GM23338 (cell line): ENCODE measurements at regions not wholly inside any gene's neighbourhood (a gene's known extent, or its start where the extent isn't known, plus 50 kb on each side); places are given as distances from the start of the nearest gene placed in this dataset.

Source experiments
- ATAC-seq: fragments of 200-7000 bp; cut with Tn5 transposase; 3 replicates; pipeline ENCODE4 v1.9.1; 2020
- DNase-seq: peaks from one replicate; pipeline ENCODE4 v3.0.0-alpha.2; 2015; ENCODE audit warnings: low spot score
- H2AFZ ChIP-seq: fragments of 200-600 bp; sonication (generic); 2 replicates; pipeline ENCODE4 v1.8.0; 2016; ENCODE audit warnings: antibody characterized with exemption, mild to moderate bottlenecking, moderate library complexity
- H3F3A ChIP-seq: fragments of 200-600 bp; sonication (generic); replicated peaks from 2 replicates; pipeline ENCODE4 v1.8.0; 2017; ENCODE audit warnings: antibody characterized with exemption, mixed run types, low read depth
- H3K27ac ChIP-seq: fragments of 200-600 bp; sonication (generic); 2 replicates; pipeline ENCODE4 v1.6.1; 2016; ENCODE audit warnings: low read depth
- H3K27me3 ChIP-seq: fragments of 200-600 bp; sonication (generic); 2 replicates; pipeline ENCODE4 v1.8.0; 2016; ENCODE audit warnings: mild to moderate bottlenecking, mixed run types, moderate library complexity; ENCODE audit not compliant: insufficient read depth
- H3K36me3 ChIP-seq: fragments of 200-600 bp; sonication (generic); 2 replicates; pipeline ENCODE4 v1.8.0; 2016; ENCODE audit warnings: mild to moderate bottlenecking; ENCODE audit not compliant: insufficient read depth
- H3K4me1 ChIP-seq: fragments of 200-600 bp; sonication (generic); 2 replicates; pipeline ENCODE4 v1.8.0; 2016; ENCODE audit warnings: mild to moderate bottlenecking, moderate library complexity; ENCODE audit not compliant: insufficient read depth
- H3K4me2 ChIP-seq: fragments of 200-600 bp; sonication (generic); 2 replicates; pipeline ENCODE4 v1.7.1; 2017; ENCODE audit warnings: mixed run types
- H3K4me3 ChIP-seq: fragments of 200-600 bp; sonication (generic); 2 replicates; pipeline ENCODE4 v1.6.1; 2016; ENCODE audit warnings: mixed run types
- H3K79me2 ChIP-seq: fragments of 200-600 bp; sonication (generic); replicated peaks from 2 replicates; pipeline ENCODE4 v1.8.0; 2017; ENCODE audit warnings: mild to moderate bottlenecking; ENCODE audit not compliant: insufficient read depth
- H3K9me2 ChIP-seq: fragments of 200-600 bp; sonication (generic); 2 replicates; pipeline ENCODE4 v1.8.0; 2017; ENCODE audit not compliant: insufficient read depth
- H4K20me1 ChIP-seq: fragments of 200-600 bp; sonication (generic); replicated peaks from 2 replicates; pipeline ENCODE4 v1.8.0; 2017; ENCODE audit warnings: mild to moderate bottlenecking; ENCODE audit not compliant: insufficient read depth
- H3K27ac Mint-ChIP-seq: 2 replicates; pipeline ENCODE4 v1.8.0; 2020; ENCODE audit warnings: inconsistent platforms, mild to moderate bottlenecking, moderate library complexity, mixed read lengths
- H3K27me3 Mint-ChIP-seq: 3 replicates; pipeline ENCODE4 v1.8.0; 2022; ENCODE audit warnings: low read depth, mild to moderate bottlenecking, moderate library complexity, mixed read lengths, inconsistent platforms; ENCODE audit not compliant: insufficient read depth, poor library complexity
- H3K36me3 Mint-ChIP-seq: 3 replicates; pipeline ENCODE4 v1.8.0; 2021; ENCODE audit warnings: low read depth, mild to moderate bottlenecking, inconsistent platforms, moderate library complexity, mixed read lengths
- H3K4me1 Mint-ChIP-seq: 3 replicates; pipeline ENCODE4 v1.8.0; 2020; ENCODE audit warnings: mild to moderate bottlenecking, inconsistent platforms, mixed read lengths
- H3K4me3 Mint-ChIP-seq: 3 replicates; pipeline ENCODE4 v1.8.0; 2021; ENCODE audit warnings: moderate library complexity, mild to moderate bottlenecking, inconsistent platforms, mixed read lengths
- H3K9me3 Mint-ChIP-seq: 3 replicates; pipeline ENCODE4 v1.8.0; 2020; ENCODE audit warnings: moderate library complexity, mild to moderate bottlenecking, inconsistent platforms, mixed read lengths
- CREB1 ChIP-seq: fragments of 250-450 bp; sonication (Bioruptor Pico); IDR thresholded peaks from 2 replicates; pipeline ENCODE4 v1.5.0; 2020; ENCODE audit warnings: low read depth, mild to moderate bottlenecking, moderate library complexity
- CTCF ChIP-seq, 2 experiments: fragments of 200-600 bp in 1 of 2; sonication (generic) in 1 of 2; conservative IDR thresholded peaks; 2 replicates each; pipeline versions ENCODE4 v1.5.1 to v1.6.1; 2016 to 2017; ENCODE audit warnings: antibody characterized with exemption in 2 of 2, low read depth in 2 of 2, mild to moderate bottlenecking in 2 of 2, moderate library complexity in 1 of 2
- ETS1 ChIP-seq: IDR thresholded peaks from 2 replicates; pipeline ENCODE4 v1.6.1; 2016; ENCODE audit warnings: antibody characterized with exemption
- EZH2 ChIP-seq: fragments of 200-600 bp; sonication (generic); IDR thresholded peaks from one replicate; pipeline ENCODE4 v1.8.0; 2017; ENCODE audit warnings: antibody characterized with exemption, mild to moderate bottlenecking, low read depth; ENCODE audit not compliant: unreplicated experiment
- EZH2phosphoT487 ChIP-seq: fragments of 200-600 bp; sonication (generic); IDR thresholded peaks from one replicate; pipeline ENCODE4 v1.8.1; 2018; ENCODE audit warnings: antibody characterized with exemption; ENCODE audit not compliant: unreplicated experiment
- NANOG ChIP-seq: IDR thresholded peaks from 2 replicates; pipeline ENCODE4 v1.6.1; 2016; ENCODE audit warnings: antibody characterized with exemption, borderline replicate concordance
- REST ChIP-seq: IDR thresholded peaks from one replicate; pipeline ENCODE4 v1.6.1; 2018; ENCODE audit warnings: antibody characterized with exemption; ENCODE audit not compliant: unreplicated experiment
- ZNF462 ChIP-seq: fragments of 250-450 bp; sonication (Bioruptor Pico); IDR thresholded peaks from 2 replicates; pipeline ENCODE4 v1.5.0; 2020; ENCODE audit warnings: mild to moderate bottlenecking, moderate library complexity

GRCh38 chr12:19659086-19659485 lies 219.8 kb downstream of the AEBP2 start (continued):
- TF ChIP-seq ZNF462 (CRISPR knock-in tag) (no peak), CTCF (conservative IDR thresholded peaks at IDR 0.05; ENCODE audit: low read depth in 2 of 2) (no peak), CREB1 (no peak), EZH2 (no peak)

- peaks cover 2% of the 10 kb centered on the region for H3K27me3 Mint-ChIP-seq
- Histone ChIP-seq H3K9me2 (peaks cover 5% of the 10 kb centered on the region; the same call in 1 of the 2 replicates), H3K4me3 (no peak overlapping the region), H3K27me3 (no peaks in the 10 kb centered on the region), H3F3A (no peaks in the 10 kb centered on the region), H3K4me2 (no peak overlapping the region), H4K20me1 (no peaks in the 10 kb centered on the region), H3K79me2 (no peaks in the 10 kb centered on the region), H3K27ac (no peak overlapping the region), H3K36me3 (no peaks in the 10 kb centered on the region), H3K4me1 (no peaks in the 10 kb centered on the region), H2AFZ (no peak overlapping the region)
- peaks cover 5% of the 10 kb centered on the region for H3K4me1 Mint-ChIP-seq
- ATAC-seq, result no peak
- H3K9me3 Mint-ChIP-seq, result no peaks in the 10 kb centered on the region; the same call in 1 of the 3 replicates
- no peaks in the 10 kb centered on the region for H3K36me3 Mint-ChIP-seq
- H3K4me3 Mint-ChIP-seq, result no peak overlapping the region
- no peak overlapping the region for H3K27ac Mint-ChIP-seq
- no peak for DNase-seq
- TF ChIP-seq REST, result no peak
- no peak for TF ChIP-seq NANOG
- TF ChIP-seq EZH2phosphoT487, result no peak
- TF ChIP-seq CREB1, result no peak
- TF ChIP-seq EZH2, result no peak
- TF ChIP-seq ETS1, result no peak
Measured at GRCh38 chr12:19659501-19659900, 220.2 kb downstream of the AEBP2 start.
